CD4-positive, alpha-beta T cell treated with Interleukin-1 beta for 1 hour (primary cell): ENCODE measurements at regions not wholly inside any gene's neighbourhood (a gene's known extent, or its start where the extent isn't known, plus 50 kb on each side); places are given as distances from the start of the nearest gene placed in this dataset.
A peak's percentile ranks its signal among the peaks of the same experiment; 100 is the strongest.

Source experiments
- DNase-seq, 2 donors: peaks; one replicate each; pipeline ENCODE4 v3.0.0-alpha.2; 2020 to 2022

DNA sequence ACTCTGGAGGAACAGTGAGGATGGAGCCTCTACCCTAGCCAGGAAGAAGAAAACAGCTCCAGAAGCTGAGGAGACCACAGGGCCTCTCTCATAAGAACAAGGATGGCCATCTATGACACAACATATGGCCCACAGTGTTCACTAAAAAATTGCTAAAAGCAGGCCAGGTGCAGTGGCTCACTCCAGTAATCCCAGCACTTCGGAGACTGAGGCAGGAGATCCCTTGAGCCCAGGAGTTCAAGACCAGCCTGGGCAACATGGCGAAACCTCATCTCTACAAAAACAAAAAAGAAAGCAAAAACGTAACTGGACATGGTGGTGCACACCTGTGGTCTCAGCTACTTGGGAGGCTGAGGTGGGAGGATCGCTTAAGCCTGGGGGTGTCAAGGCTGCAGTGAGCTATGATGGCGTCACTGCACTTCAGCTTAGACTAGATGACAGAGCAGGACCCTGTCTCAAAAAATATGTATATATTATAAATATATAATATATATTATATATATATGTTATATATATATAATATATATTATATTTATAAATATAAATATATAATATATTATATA lies 103.1 kb downstream of the TOMM20 start:
- no peak for DNase-seq

DNA sequence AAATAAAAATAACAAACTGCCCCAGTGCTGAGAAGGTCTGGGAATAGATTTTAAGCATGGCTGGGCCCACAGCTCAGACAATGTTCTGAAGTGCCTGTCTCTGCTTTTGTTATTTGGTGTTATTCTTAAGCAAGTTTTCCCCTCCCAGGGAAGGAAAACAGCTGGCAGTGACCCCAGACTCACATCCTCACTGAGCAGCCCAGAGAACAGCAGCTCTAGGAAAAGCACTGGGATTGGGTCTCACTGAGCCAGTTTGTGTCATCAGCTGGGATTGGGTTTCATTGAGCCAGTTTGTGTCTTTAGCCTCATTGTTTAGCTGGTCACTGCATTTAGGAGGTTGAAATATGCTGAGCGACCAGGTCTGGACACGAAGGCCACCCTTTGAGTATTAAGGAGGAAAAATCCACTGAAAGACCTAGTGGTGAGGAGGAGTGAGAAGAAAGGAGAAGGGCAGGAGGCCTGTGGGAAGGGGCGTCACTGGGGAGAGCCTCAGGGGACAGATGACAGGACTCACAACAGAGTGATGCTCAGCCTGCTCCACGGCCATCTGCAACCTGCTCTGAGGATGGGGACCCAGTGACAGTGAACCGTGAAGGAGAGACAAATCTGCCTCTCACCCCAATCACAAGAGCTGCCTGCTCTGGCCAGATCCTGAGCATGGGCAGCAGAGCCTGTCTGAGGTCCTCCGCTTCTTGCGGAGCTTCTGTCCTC lies 103.8 kb downstream of the TOMM20 start:
- DNase-seq, result no peak

DNA sequence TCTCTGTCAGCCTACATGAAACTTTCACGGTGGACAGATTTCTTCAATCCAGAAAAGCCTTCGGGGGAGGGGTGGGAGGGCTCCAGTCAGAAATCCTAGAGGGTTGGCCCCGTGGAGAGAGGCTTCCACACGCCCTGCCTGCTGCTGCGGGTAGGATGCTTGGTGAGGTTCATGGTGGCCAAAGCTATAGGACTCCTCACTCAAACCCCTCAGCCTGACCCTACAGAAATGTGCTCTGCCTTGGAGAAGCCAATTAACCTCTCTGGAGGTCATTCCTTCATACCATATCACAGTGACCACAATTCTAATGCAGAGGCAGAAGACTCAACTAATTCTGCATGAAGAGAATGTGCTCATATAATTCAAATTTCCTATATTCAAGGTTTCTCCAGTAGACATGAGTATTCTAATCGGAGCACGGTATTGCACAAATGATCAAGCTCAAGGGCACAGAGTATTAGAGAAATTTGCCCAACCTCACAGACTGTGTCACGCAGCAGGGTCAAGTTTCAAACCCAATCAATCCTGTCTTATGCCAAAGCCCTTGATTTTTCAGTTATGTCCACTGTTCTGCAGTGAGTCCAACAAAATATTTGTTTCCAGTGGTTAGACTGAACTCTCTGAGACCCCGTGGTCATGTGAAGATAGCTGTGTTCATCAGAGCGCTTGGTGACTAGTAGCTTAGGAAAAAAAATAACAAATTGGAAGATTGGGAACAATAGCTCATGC lies 104.8 kb downstream of the TOMM20 start:
- no peak for DNase-seq

DNA sequence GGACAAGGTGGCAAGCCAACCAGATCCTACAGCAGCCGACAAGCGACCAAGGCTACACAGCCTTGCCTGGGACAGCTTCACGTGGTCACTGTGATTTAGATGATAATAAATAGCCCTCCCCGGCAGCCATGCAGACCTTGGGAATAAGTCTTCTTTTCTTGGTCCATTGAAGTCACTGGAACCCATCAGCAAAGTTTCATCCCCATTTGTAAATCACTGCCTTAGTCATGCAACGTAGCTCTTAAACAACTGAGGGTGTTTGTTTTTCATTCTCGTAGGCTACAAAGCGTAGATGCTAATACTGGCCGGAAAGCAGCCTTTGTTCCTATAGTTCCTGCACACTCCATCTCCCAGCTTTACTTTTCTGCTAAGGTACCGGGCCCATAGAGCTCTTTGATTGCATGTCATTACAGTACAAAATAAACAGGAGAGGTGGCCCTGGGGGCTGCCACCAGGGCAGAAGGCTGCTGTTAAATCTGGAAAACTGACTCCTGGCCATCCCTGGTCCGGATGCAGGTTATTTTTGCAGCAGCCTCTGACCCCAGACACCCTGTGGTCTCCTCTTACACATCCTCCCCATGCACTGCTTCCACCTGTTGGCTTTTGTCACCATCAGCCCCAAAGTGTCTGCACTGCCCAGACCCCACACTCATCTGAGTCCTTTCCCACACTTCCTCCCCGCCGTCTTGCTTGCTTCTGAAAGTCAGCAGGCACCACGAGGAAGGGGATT lies 105.5 kb downstream of the TOMM20 start:
- DNase-seq, result no peak

DNA sequence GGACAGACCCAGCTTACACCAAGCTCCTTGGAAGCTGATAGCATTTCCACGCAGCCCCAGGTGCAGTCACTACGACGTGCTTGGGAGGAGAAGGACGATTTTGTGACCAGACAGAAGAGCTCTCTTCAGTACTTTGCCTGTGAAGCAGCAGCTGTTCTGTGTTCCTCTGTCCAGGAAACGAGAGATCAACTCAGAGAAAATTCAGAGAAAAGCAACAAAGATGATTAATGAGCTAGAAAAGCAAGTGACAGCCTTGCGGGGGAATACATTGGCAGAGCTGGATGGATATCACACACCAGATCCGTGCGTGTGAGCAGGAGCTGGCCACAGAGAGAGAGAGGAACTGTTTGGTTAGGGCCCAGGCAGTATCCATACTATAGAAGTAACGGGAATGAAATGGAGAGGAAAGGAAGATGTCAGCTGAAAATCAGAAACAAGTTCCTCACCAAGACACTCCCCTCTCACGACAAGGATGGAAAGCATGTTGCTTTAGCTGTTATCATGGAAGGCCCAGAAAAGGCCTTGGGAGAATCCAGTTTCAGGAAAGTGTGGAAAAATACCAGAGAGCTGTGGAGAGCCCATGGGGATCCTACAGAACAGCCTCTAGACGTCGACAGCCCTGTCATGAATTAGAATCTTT lies 106.2 kb downstream of the TOMM20 start:
- DNase-seq, result no peak

DNA sequence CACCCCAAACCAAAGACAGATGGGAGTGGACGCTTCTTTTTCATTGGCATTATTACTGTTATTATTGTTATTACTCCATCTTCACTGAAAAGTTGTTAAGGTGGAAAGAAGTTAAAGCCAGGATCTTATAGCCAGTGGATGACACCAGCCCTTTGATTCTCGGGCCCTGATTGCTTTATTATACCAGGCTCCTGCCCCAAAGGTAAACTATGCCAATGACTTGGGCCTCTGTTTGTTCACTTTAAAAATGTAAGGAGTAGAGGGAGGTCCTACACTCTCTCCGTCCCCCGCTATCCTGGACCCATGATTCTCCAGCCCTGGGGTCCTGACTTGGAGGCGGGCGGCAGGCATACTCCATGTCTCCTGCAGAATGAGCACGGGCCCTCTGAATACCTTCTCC lies 106.8 kb downstream of the TOMM20 start:
- DNase-seq, result no peak

DNA sequence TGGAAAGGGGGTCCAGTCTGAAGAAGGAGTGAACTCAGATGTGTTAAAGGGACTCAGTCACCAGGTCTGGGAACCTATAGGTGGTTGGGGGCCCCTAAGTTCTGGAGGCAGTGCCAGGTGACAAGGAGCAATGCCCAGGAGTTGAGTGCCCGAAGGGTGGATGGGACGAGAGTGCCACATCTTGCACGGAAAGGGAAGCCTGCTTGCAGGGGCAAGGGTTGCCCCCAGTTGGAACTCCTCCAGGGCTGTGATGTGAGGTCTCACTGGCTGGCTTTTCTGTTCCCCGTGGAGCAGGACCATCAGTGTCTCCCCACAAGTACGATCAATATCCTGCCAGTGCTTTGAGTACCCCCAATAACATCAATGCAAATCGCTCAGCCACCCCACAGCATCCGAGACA lies 107.3 kb downstream of the TOMM20 start:
- no peak for DNase-seq

DNA sequence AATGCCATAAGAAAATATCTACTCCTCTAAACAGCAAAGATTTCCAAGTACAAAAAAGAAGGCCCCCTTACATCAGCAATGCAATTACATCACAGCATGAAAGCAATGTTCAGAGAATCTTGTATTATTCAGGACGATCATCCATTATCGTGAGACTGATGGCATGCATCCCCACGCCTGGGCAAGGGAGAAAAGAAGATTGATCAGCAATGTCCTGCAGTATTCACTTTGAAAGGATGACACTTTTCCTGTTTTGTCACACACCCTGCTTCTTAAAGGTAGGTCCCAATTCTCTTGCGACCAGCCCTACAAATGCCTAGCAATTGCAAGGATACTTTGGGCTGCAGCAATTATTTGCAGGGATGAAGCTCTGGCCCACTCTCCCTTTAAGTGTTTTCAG lies 108.7 kb downstream of the TOMM20 start:
- DNase-seq, result no peak

DNA sequence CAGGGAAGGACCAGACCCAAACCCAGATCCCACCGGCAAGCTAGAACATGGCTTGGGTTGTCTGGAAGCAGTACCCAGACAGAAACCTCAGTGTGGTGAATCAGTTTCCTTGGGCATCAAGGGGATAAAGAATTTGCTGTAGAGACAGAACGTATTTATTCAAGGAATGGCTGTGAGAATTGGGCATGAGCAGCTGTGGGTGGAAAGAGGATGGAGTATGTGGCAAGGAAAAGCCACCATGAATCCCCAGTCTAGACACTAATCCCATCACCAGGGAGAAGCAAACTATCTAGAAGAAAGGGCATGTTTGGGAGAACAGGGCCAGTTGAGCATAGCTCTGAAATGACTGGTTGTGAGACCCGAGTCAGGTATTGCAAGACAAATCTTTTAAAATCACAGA lies 109.2 kb downstream of the TOMM20 start:
- no peak for DNase-seq

DNA sequence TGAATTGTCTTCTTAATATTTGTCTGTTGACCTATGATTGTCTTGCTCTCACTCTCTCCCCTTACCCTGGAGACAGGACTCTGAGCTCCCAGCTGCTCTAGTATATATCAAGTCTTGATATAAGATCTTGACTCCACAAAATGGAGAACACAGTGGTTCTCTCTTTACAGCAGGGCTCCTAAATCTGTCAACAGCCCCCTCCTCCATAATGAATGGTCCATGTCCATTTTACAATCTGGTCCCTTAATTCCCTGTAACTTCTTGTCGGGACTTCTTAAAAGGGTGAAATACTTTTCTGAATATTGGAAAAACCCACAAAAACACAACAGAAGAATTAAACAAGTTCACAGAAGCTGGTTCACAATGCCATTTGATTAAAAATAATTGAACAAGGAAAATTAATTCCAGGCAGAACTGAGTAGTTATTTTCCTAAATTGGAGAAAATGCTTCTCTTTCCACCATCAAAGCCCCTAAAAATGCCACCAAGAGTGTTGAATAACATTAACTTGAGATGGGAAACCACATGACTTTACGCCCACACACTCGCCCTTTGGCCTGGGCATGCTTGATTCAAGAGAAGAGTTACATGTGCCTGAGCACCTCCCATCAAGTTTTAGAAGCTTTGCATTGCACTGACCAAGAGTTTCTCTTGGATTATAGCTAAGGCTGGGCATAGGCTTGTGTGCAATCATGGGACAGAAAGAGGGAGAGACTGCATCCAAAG lies 109.8 kb downstream of the TOMM20 start:
- DNase-seq, result no peak

DNA sequence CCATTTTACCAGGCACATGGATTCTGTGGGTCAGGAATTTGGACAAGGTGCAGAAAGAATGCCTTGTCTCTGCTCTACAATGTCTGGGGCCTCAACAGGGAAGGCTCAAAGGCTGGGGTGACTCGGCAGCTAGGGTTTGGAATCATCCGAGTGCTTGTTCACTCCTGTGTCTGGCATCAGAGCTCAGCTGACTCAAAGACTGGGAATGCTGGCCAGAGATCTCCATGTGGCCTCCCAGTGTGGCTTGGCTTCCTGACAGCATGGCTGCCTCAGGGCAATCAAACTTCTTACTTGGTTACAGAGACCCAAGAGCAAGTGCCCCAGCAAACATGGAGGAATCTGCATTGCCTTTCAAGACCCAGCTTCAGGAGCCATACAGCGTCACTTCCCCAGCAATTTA lies 110.5 kb downstream of the TOMM20 start:
- DNase-seq, result no peak

DNA sequence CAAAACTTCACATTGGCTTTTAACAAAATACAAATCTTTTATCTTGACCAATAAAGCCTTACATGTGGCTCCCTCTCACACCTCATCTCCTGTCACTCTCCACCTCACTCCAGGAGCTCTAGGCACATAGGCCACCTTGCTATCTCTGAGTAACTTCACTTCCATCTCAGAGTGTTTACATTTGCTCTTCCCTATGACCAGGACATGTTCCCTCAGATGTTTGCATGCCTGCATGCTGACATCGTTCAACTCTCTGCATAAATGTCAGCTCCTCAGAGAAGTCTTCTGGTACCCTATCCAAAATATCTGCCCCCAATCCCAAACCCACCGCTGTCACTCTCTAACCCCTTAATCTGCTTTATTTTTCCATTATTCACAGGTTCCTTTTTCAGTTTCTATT lies 110.9 kb downstream of the TOMM20 start:
- no peak for DNase-seq

DNA sequence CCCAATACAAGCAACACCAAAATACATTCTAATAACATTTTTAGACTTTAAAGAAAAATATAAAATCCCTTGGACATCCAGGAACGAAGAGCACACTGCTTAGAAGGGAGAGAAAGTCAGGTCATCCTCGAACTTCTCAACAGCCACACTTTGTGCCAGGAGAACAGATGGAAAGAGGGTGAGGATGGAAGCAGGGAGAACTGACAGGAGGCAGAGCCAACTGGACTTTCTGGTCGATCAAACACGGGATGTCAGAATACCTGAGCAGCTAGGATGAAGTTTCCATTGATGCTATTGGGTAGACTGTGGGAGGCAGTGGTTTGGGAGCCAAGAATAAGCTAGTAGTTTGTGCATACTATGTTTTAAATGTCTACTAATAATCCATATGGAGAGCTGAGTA lies 111.4 kb downstream of the TOMM20 start:
- DNase-seq, result no peak

DNA sequence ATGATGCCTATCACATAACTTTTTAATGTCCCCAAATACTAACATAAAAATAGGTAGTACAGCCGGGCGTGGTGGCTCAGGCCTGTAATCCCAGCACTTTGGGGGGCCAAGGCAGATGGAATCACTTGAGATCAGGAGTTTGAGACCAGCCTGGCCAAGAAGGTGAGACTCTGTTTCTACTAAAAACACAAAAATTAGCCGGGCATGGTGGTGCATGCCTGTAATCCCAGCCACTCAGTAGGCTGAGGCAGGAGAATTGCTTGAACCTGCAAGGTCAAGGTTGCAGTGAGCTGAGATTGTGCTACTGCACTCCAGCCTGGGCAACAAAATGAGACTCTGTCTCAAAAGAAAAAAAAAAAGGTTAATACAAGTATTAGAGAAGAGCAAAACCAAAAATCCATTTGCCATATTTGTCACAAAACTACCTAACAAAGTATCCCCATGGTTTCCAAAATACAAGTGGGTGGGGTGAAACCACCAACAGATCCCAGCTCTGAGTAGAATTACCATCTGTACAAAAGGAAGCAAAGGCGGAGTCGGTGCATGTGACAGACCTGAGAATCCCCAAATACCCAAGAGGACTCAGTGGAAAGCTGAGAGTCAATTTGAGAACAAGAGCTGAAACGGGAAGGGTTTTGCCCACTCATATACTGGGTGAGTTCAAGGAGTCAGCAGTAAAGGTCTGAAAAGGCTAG lies 113.2 kb downstream of the TOMM20 start:
- DNase-seq, result peak; percentile 31 to 44

DNA sequence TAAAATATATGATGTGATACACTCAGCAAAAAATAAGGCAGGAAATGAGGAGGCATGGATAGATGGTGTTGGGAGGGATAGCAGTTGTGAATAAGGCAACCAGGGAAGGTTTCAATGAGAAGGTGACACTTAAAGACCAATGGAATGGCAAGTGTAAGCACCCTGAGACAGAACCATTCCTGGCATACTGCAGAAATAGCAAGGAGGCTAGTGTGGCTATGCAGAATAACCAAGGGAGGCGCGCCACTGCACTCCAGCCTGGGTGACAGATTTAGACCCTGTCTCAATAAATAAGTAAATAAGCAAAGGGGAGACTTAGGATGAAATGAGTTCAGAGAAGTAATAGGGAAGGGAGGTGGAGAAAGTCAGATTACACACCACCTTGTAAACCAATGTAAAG lies 113.9 kb downstream of the TOMM20 start:
- DNase-seq, result no peak

DNA sequence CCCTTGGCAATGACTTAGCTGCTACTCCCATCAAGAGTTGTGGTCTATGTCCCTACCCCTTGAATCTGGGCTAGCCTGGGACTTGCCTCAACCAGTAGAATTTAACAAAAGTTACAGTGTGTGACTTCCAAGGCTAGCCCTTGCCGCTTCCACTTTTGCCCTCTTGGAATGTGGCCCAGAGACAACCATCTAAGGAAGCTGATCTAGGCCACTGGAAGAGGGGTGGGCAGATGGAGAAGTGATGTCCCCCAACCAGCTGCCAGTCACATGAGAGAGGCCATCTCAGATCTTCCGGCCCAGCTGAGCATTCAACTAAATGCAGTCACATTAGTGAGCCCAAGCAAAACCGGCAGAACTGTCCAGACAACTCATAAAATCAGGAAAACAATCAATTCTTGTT lies 115.1 kb downstream of the TOMM20 start:
- no peak for DNase-seq

DNA sequence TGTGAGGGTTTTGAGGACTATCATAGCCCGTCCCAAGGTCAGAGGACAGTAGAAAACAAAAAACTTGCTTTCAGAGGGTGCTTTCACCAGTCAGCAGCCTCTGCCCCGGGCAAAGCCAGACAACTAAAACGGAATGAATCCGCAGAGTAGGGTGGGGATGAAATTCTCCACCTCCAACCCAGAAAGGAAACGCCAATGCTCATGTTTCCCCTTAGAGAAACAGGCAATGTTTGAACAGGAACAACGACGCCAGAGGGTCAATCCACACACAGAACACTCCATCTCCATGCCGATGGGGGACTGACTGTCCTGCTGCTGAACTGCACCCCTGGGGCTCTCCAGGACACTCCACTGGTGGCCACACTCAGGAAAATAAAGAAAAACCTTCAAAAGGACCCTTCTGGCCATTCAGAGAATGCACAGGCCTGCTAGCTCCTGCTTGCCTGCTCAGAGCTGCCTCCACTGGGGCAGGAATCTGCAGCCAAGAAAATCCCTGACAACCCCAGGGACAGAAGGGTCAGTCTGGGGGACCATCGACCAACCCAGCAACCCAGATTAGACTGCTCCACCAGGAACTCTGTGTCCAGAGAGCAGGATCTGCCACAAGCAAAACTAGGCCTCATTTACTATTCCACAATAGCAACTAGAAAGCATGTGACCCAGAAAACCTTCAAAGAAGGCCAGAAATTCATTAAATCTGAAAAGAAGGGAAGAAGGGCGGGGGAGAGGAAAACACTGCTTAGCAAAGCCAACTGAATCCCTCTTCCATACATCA lies 116.0 kb downstream of the TOMM20 start:
- DNase-seq, result no peak

DNA sequence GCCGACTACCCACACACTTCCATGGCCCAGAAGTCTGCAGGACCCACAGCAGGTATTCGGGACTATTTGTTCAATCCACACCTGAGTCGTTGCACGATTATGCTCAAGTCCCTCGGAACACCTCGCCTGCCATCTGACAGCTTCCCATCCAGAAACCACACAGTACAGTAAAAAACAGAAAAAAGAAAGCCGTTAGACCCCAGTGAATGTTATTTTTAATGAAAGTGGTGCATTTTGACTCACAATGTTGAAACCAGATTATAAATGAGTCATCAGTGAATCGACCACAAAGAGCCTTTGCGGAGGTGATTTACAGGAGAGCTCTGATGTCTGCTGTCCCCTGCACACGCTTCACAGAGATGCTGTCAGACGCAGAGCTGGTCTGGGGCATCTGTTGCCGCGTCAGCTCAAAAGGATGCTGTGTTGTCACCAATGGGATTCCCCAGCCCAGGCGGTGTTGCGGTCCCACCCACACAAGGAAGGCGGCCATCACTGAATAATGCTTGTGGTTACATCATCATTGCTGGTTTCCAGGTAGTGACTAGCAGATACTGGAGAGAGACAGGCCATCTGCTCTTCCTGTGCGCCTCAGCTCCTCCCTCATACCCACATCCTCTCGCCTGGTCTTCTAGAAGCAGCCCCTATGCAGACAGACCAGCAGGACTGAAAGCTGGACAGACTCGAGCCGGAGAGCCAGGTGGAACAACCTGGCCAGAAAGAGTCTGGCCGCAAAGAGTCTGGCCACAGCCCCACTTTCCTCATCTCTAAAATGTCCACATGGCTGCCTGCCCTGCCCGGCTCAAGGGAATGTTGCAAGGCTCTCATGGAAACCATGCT lies 116.8 kb downstream of the TOMM20 start:
- peak; percentile 96 to 99 for DNase-seq

DNA sequence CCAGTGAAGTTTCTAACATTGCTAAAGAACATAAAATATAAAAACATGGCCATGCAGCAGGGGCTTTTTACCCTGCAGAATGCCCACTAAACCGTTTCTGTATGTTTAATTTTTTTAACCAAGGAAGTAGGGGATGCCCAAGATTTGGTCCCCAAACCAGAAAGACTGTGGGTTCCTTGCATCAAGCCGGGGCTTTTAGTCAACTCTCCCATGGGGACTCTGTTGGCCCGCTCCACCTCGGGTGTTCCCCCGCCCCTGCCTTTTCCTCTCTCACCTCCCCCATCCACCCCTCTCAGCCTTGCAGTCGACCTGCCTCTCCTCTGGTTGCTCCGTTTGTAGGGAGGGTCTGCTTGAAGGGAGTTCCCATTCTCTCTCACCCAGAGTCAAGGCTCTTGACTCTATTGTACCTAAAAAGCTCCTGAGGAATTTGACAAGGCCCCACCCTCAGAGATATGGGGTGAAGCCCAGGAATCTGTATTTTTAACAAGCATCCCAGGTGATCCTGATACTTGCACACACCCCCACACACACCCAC lies 117.5 kb downstream of the TOMM20 start:
- DNase-seq, result peak; percentile 70 to 74
